Natural killer cell (primary cell): ENCODE measurements at regions not wholly inside any gene's neighbourhood (a gene's known extent, or its start where the extent isn't known, plus 50 kb on each side); places are given as distances from the start of the nearest gene placed in this dataset.

Experiments
- ATAC-seq, 3 donors: fragments of 150-1000 bp in 2 of 3; fragments of 200-7000 bp in 1 of 3; cut with Tn5 transposase; 1 replicate in 1 of 3; 2 replicates in 2 of 3; pipeline ENCODE4 v1.10.0; 2021; ENCODE audit warnings: mild to moderate bottlenecking in 2 of 3, moderate library complexity in 2 of 3
- DNase-seq, 2 donors: peaks; one replicate each; pipeline versions ENCODE4 v3.0.0 to v3.0.0-alpha.2; 2013 to 2021; ENCODE audit warnings: mixed read lengths in 1 of 2
- H3K27ac ChIP-seq: one replicate; pipeline ENCODE4 v1.5.1; 2013; ENCODE audit warnings: mild to moderate bottlenecking, low read length
- H3K27me3 ChIP-seq: one replicate; pipeline ENCODE4 v1.6.1; 2013; ENCODE audit warnings: low read length; ENCODE audit not compliant: control insufficient read depth, insufficient read depth
- H3K36me3 ChIP-seq: one replicate; pipeline ENCODE4 v1.6.1; 2013; ENCODE audit warnings: low read length; ENCODE audit not compliant: control insufficient read depth, insufficient read depth
- H3K4me1 ChIP-seq: one replicate; pipeline ENCODE4 v1.6.1; 2013; ENCODE audit warnings: low read length; ENCODE audit not compliant: control insufficient read depth, insufficient read depth
- H3K4me3 ChIP-seq: one replicate; pipeline ENCODE4 v1.5.1; 2013; ENCODE audit warnings: low read length
- H3K9me3 ChIP-seq: one replicate; pipeline ENCODE4 v1.6.1; 2013; ENCODE audit warnings: low read length; ENCODE audit not compliant: control insufficient read depth, insufficient read depth
- H3K27ac Mint-ChIP-seq, 2 donors: one replicate each; pipeline ENCODE4 v1.8.0; 2022; ENCODE audit warnings: mild to moderate bottlenecking in 2 of 2, mixed read lengths in 2 of 2, moderate library complexity in 1 of 2
- H3K27me3 Mint-ChIP-seq, 2 donors: one replicate each; pipeline ENCODE4 v1.8.0; 2022; ENCODE audit warnings: low read depth in 2 of 2, mixed read lengths in 2 of 2
- H3K36me3 Mint-ChIP-seq: one replicate; pipeline ENCODE4 v1.8.0; 2022; ENCODE audit warnings: mixed read lengths
- H3K4me1 Mint-ChIP-seq, 2 donors: one replicate each; pipeline ENCODE4 v1.8.0; 2022; ENCODE audit warnings: mixed read lengths in 2 of 2
- H3K4me3 Mint-ChIP-seq: one replicate; pipeline ENCODE4 v1.8.0; 2022; ENCODE audit warnings: mild to moderate bottlenecking, moderate library complexity, mixed read lengths
- H3K9me3 Mint-ChIP-seq, 2 donors: one replicate each; pipeline ENCODE4 v1.8.0; 2022; ENCODE audit warnings: mixed read lengths in 2 of 2
- WGBS: methylation state at CpG from one replicate; pipeline ENCODE4 v1.1.7; 2013; ENCODE audit warnings: missing lambda C conversion rate; ENCODE audit not compliant: insufficient coverage; 5-methylcytosine and 5-hydroxymethylcytosine counted together
- intact Hi-C: fragments of 100-400 bp; cut with micrococcal nuclease; formaldehyde crosslinking; loops from one replicate; pipeline ENCODE4 v1.14.2; 2022
- TF ChIP-seq, protein P1 (sequence below): fragments of 200-600 bp; IDR thresholded peaks from one replicate; pipeline ENCODE4 v1.8.0; 2022; ENCODE audit warnings: antibody characterized with exemption

DNA sequence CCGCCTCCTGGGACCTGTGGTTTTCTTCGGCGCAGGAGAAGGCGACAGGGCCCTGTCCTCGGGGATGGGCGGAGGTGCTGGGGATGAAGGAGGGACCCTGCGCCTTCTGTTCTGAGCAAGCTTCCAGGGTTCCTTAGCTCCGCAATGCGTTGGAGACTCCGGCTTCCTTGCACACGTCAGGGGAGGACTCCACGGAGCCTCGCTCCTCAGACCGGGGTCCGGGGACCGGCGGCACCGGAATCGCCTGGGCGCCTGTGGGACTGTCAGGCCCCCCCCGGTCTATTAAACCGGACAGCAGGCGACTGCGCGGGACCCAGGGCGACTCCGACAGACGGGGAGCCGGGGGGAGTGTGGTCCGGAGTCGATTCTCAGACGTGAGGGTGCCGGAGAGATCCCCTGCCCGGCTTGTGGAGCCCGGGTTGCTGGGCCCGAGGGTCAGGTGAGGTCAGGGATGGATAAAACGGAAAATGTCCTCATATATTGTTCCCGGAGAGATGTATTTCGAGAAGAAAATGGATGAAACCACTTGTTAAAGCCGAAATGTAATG, 227.4 kb downstream of the TEX29 start:
- Mint-ChIP-seq H3K27ac (no peak overlapping the region), H3K4me1 (peaks cover 5 to 12% of the 10 kb centered on the region in 2 donors), H3K36me3 (no peaks in the 10 kb centered on the region), H3K4me3 (no peak overlapping the region), H3K27me3 (peaks cover 0 to 4% of the 10 kb centered on the region in 2 donors), H3K9me3 (peaks cover 0 to 7% of the 10 kb centered on the region in 2 donors)
- TF ChIP-seq, protein P1, sequence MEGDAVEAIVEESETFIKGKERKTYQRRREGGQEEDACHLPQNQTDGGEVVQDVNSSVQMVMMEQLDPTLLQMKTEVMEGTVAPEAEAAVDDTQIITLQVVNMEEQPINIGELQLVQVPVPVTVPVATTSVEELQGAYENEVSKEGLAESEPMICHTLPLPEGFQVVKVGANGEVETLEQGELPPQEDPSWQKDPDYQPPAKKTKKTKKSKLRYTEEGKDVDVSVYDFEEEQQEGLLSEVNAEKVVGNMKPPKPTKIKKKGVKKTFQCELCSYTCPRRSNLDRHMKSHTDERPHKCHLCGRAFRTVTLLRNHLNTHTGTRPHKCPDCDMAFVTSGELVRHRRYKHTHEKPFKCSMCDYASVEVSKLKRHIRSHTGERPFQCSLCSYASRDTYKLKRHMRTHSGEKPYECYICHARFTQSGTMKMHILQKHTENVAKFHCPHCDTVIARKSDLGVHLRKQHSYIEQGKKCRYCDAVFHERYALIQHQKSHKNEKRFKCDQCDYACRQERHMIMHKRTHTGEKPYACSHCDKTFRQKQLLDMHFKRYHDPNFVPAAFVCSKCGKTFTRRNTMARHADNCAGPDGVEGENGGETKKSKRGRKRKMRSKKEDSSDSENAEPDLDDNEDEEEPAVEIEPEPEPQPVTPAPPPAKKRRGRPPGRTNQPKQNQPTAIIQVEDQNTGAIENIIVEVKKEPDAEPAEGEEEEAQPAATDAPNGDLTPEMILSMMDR, result no peak
- Histone ChIP-seq H3K27ac (no peak overlapping the region), H3K4me3 (no peak overlapping the region), H3K9me3 (peaks cover 5% of the 10 kb centered on the region), H3K4me1 (peaks cover 5% of the 10 kb centered on the region), H3K36me3 (no peaks in the 10 kb centered on the region), H3K27me3 (no peaks in the 10 kb centered on the region)
- 96% methylated on average over 40 of the region's 40 CpGs for WGBS
- no peak for DNase-seq
- no peak for ATAC-seq
- intact Hi-C loops, result no loop called here

DNA sequence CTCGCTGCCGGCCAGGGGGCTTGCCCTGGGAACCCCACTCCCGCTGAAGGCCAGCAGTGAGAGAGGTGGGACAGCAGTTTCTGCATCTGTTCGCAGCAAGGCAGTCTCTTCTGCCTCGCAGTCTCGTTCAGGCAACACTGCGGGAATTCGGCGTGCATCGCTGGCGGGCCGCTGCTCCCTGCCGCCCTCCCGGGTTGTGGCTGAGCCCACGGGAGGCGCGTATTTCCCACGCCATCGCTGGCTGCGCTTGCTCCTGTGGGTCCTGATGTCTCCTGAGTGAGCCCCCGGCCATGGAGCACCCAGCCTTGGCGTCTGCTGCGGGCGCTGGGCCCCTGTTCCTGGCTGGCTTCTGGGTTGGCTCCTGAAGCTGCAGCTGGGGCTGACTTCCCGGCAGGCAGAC, 227.9 kb downstream of the TEX29 start:
- no peak overlapping the region for H3K27ac Mint-ChIP-seq
- WGBS, result 93% methylated on average over 25 of the region's 25 CpGs
- TF ChIP-seq, protein P1, result no peak

DNA sequence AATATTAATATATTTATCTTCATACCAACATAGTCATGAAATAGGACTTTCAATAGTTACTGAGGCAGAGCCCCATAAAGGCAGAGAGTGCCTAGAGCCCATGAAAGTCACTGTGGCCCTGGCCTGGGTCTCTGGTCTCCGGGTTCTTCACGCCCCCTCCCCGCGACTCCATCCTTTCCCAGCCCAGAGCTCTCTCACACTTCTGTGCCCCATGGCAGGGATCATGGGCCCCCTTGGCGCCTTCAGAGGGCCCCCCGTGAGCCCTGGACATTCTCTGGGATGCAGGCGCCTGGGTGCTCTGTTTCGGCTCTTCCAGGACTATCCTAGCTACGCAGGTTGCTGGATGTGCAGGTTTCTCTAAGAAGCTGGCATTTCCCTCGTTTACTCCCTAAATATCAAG, 228.4 kb downstream of the TEX29 start:
- Histone ChIP-seq H3K4me1 (peaks cover 5% of the 10 kb centered on the region), H3K27ac (no peak overlapping the region), H3K9me3 (peaks cover 5% of the 10 kb centered on the region), H3K36me3 (no peaks in the 10 kb centered on the region), H3K4me3 (no peak overlapping the region), H3K27me3 (no peaks in the 10 kb centered on the region)
- Mint-ChIP-seq H3K36me3 (no peaks in the 10 kb centered on the region), H3K4me3 (no peak overlapping the region), H3K9me3 (peaks cover 0 to 7% of the 10 kb centered on the region in 2 donors), H3K27ac (no peak overlapping the region), H3K27me3 (peaks cover 0 to 4% of the 10 kb centered on the region in 2 donors), H3K4me1 (peaks cover 5 to 13% of the 10 kb centered on the region in 2 donors)
- intact Hi-C loops, result no loop called here
- ATAC-seq, result no peak
- TF ChIP-seq, protein P1, result no peak
- 90% methylated on average over 10 of the region's 10 CpGs for WGBS
- DNase-seq, result no peak

More for the DNA sequence above, 227.9 kb downstream of the TEX29 start:
- no peaks in the 10 kb centered on the region for H3K36me3 ChIP-seq
- DNase-seq, result no peak
- H3K27me3 ChIP-seq, result no peaks in the 10 kb centered on the region
- H3K4me1 Mint-ChIP-seq, result peaks cover 5 to 13% of the 10 kb centered on the region in 2 donors
- no peak for ATAC-seq
- peaks cover 0 to 7% of the 10 kb centered on the region in 2 donors for H3K9me3 Mint-ChIP-seq
- H3K4me1 ChIP-seq, result peaks cover 5% of the 10 kb centered on the region
- H3K9me3 ChIP-seq, result peaks cover 5% of the 10 kb centered on the region
- H3K27me3 Mint-ChIP-seq, result peaks cover 0 to 4% of the 10 kb centered on the region in 2 donors
- H3K27ac ChIP-seq, result no peak overlapping the region
- intact Hi-C loops, result no loop called here
- H3K36me3 Mint-ChIP-seq, result no peaks in the 10 kb centered on the region
- no peak overlapping the region for H3K4me3 Mint-ChIP-seq
- no peak overlapping the region for H3K4me3 ChIP-seq

DNA sequence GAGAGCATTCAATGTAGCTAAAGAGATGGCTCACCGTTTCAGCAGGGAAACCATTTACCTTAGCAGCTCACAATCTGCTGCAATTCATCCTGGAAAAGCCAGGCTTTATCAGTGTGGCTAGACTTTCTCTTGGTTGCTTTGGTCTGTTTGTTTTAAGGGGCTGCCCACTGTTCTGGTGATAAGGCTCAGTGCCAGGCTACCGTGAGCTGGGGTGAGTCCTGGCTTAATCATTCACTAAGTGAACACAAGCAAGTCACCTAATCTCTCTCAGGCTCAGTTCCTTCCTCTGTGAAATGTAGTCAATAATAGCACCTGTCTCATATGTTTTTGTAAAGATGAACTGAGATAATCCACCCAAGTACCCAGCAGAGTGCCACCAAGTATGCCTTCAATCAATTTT, 229.0 kb downstream of the TEX29 start:
- TF ChIP-seq, protein P1, result no peak
- Histone ChIP-seq H3K27ac (no peak overlapping the region), H3K4me3 (no peak overlapping the region), H3K27me3 (no peaks in the 10 kb centered on the region), H3K4me1 (peaks cover 5% of the 10 kb centered on the region), H3K36me3 (no peaks in the 10 kb centered on the region), H3K9me3 (peaks cover 5% of the 10 kb centered on the region)
- no peak for DNase-seq
- intact Hi-C loops, result no loop called here
- Mint-ChIP-seq H3K36me3 (no peaks in the 10 kb centered on the region), H3K27me3 (peaks cover 0 to 4% of the 10 kb centered on the region in 2 donors), H3K4me3 (no peak overlapping the region), H3K9me3 (peaks cover 0 to 5% of the 10 kb centered on the region in 2 donors), H3K4me1 (peaks cover 5 to 13% of the 10 kb centered on the region in 2 donors), H3K27ac (no peak overlapping the region)
- WGBS, result 38% methylated on average over 2 of the region's 2 CpGs
- no peak for ATAC-seq
